ENCODE measurements at regions not wholly inside any gene's neighbourhood (a gene's known extent, or its start where the extent isn't known, plus 50 kb on each side); places are given as distances from the start of the nearest gene placed in this dataset.

DNA sequence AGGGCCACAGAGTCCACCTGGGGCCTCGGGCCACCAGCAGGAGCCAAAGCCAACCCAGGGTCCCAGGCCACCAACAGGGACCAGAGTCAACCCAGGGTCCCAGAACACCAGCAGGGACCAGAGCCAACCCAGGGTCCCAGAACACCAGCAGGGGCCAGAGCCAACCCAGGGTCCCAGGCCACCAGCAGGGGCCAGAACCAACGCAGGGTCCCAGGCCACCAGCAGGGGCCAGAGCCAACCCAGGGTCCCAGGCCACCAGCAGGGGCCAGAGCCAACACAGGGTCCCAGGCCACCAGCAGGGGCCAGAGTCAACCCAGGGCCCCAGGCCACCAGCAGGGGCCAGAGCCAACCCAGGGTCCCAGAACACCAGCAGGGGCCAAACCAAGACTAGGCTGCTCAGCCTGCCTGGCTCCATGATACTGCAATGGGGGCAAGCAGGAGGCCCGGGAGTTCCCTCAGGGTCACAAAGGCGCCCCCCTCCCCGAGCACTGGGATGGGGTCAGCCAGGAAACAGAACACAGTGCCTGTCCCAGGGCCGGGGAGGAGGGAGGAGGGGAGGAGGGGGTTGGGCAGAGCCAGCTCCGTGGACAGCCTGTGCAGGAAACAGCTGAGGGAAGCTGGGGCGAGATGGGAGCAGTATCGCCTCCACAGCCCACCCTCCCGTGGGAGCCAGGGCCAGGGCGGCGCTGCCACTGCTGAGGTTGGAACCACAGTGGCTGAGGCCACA is 62.0 kb upstream of the PRR5 start:
- TF ChIP-seq, protein P1, sequence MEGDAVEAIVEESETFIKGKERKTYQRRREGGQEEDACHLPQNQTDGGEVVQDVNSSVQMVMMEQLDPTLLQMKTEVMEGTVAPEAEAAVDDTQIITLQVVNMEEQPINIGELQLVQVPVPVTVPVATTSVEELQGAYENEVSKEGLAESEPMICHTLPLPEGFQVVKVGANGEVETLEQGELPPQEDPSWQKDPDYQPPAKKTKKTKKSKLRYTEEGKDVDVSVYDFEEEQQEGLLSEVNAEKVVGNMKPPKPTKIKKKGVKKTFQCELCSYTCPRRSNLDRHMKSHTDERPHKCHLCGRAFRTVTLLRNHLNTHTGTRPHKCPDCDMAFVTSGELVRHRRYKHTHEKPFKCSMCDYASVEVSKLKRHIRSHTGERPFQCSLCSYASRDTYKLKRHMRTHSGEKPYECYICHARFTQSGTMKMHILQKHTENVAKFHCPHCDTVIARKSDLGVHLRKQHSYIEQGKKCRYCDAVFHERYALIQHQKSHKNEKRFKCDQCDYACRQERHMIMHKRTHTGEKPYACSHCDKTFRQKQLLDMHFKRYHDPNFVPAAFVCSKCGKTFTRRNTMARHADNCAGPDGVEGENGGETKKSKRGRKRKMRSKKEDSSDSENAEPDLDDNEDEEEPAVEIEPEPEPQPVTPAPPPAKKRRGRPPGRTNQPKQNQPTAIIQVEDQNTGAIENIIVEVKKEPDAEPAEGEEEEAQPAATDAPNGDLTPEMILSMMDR (IDR thresholded peaks at IDR 0.05; ENCODE audit: insufficient read depth, low read depth, low read length) = no peak
- TF ChIP-seq EZH2 (IDR thresholded peaks at IDR 0.05; ENCODE audit: insufficient read depth, low read length) = no peak

Data from astrocyte (in vitro differentiated cells and primary cell).